ENCODE measurements at regions not wholly inside any gene's neighbourhood (a gene's known extent, or its start where the extent isn't known, plus 50 kb on each side); places are given as distances from the start of the nearest gene placed in this dataset.

DNA sequence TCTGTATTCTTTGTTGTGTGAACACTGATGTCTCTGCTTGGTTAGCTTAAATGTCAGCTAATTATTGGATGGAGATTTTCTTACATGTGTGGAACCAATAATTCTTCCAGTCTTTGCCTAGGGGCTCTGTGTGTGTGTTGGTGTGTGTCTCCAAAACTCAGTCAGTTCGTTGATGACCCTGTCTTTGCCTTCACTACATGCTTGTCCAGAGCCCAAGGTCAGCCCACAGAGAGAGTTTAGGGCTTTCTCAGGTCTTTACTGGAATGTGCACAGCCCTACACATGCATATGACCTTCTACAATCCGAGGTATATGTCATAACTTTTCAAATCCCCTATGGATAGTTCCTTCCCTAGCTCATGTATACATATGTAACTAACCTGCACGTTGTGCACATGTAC, 74.1 kb upstream of the LDAH start:
- WGBS, 2 donors (ENCODE audit: low coverage in 1 of 2): 50 to 64% methylated on average over 3 of the region's 3 CpGs
- Histone ChIP-seq H3K4me1 (no peaks in the 10 kb centered on the region), H3K36me3 (no peaks in the 10 kb centered on the region), H3K27me3 (no peaks in the 10 kb centered on the region), H3K4me3 (no peak overlapping the region), H3K27ac (no peak overlapping the region), H3K9me3 (peaks cover 0 to 5% (median 0%) of the 10 kb centered on the region in 3 donors)
- no peak for ATAC-seq
- no peak for TF ChIP-seq POLR2A (IDR thresholded peaks at IDR 0.05)
- no peak for TF ChIP-seq POLR2AphosphoS5 (IDR thresholded peaks at IDR 0.05)
- TF ChIP-seq, protein P1, sequence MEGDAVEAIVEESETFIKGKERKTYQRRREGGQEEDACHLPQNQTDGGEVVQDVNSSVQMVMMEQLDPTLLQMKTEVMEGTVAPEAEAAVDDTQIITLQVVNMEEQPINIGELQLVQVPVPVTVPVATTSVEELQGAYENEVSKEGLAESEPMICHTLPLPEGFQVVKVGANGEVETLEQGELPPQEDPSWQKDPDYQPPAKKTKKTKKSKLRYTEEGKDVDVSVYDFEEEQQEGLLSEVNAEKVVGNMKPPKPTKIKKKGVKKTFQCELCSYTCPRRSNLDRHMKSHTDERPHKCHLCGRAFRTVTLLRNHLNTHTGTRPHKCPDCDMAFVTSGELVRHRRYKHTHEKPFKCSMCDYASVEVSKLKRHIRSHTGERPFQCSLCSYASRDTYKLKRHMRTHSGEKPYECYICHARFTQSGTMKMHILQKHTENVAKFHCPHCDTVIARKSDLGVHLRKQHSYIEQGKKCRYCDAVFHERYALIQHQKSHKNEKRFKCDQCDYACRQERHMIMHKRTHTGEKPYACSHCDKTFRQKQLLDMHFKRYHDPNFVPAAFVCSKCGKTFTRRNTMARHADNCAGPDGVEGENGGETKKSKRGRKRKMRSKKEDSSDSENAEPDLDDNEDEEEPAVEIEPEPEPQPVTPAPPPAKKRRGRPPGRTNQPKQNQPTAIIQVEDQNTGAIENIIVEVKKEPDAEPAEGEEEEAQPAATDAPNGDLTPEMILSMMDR (IDR thresholded peaks at IDR 0.05): no peak
- no peak for TF ChIP-seq EP300 (IDR thresholded peaks at IDR 0.05)

DNA sequence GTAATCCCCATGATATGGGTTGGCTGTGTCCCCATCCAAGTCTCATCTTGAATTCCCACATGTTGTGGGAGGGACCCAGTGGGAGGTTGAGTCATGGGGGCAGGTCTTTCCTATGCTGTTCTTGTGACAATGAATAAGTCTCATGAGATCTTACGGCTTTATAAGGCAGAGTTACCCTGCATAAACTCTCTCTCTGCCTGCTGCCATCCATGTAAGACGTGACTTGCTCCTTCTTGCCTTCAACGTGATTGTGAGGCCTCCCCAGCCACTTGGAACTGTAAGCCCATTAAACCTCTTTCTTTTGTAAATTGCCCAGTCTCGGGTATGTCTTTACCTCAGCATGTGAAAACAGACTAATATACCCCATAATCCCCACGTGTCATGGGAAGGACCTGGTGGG, 61.9 kb upstream of the LDAH start:
- Histone ChIP-seq H3K27me3 (no peaks in the 10 kb centered on the region), H3K36me3 (no peaks in the 10 kb centered on the region), H3K9me3 (no peaks in the 10 kb centered on the region), H3K4me3 (no peak overlapping the region), H3K4me1 (no peaks in the 10 kb centered on the region), H3K27ac (no peak overlapping the region)
- TF ChIP-seq EP300 (IDR thresholded peaks at IDR 0.05) (no peak), POLR2A (IDR thresholded peaks at IDR 0.05) (no peak)
- TF ChIP-seq, protein P1 (IDR thresholded peaks at IDR 0.05): no peak
- no peak for ATAC-seq
- WGBS, 2 donors (ENCODE audit: low coverage in 1 of 2): 52 to 66% methylated on average over 4 of the region's 5 CpGs

DNA sequence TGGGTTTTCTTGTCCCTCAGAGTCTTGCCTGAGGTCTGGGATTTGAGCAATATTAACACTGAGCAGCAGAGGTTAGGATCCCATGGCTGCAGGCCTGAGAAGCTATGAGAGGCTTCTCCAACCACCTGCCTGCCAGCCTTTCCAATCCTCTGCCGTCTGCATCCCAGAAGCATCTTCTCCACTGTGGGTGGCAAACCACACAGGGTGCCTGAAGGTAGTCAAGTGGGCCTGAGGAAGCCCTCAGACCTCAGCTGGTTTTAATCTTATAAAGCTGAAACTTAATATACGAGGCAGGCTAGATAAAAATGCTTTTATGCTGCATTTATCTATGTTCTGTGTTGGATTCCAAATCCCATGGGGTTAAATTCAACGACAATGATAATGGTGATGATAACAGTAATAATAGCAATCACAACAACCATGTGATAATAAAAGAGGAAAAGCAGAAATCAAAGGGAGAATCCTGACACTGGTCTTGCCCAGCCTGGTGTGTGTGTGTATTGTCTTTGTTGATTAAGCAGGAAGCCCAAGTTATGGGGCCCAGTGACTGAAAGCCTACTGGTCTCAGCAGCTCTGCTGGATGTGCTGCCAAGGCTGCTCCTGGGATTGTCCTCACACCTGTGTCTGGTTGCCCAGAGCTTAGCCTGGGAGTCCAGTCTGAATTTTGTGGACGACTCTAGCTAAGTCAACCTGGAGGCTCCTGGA, 59.7 kb upstream of the LDAH start:
- H3K36me3 ChIP-seq: no peaks in the 10 kb centered on the region
- 25 to 60% methylated on average over 1 to 2 of the region's 4 CpGs for WGBS, 2 donors (ENCODE audit: low coverage in 1 of 2)
- no peaks in the 10 kb centered on the region for H3K27me3 ChIP-seq
- H3K9me3 ChIP-seq: no peaks in the 10 kb centered on the region
- no peak overlapping the region for H3K4me3 ChIP-seq
- no peak overlapping the region for H3K27ac ChIP-seq
- TF ChIP-seq POLR2A (IDR thresholded peaks at IDR 0.05) (no peak), EP300 (IDR thresholded peaks at IDR 0.05) (no peak), POLR2AphosphoS5 (IDR thresholded peaks at IDR 0.05) (no peak)
- TF ChIP-seq, protein P1 (IDR thresholded peaks at IDR 0.05): no peak
- no peak for ATAC-seq
- peaks cover 0 to 10% (median 4%) of the 10 kb centered on the region in 3 donors for H3K4me1 ChIP-seq

DNA sequence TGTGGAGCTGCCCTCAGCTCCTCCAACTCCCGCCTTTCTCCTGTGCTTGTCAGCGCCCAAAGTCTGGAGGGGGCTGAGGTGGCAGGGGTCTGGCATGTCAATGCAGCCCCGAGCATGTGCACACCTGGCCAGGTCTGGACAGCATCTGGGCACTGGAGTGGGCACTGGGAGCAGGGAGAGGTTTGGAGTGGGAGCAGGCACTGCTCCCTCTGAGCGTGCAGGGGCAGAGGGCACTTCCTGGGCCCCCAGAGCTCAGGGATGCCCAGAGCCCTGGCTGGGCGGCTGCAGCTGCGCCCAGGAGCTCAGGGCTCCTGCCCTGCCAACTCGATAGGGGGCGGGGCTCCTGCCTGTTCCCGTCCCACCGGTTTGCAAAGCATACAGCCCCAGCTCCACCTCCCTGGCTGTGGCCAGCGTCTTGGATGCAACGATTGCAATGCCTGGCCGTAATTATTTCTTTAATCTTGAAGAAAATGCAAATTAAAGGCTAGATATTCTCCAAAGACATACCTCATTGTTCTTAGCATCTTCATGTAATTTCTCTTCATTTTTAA, 57.4 kb upstream of the LDAH start:
- H3K27ac ChIP-seq: no peak overlapping the region
- no peaks in the 10 kb centered on the region for H3K36me3 ChIP-seq
- no peak overlapping the region for H3K4me3 ChIP-seq
- TF ChIP-seq, protein P1 (IDR thresholded peaks at IDR 0.05): no peak
- TF ChIP-seq POLR2A (IDR thresholded peaks at IDR 0.05): no peak
- TF ChIP-seq EP300 (IDR thresholded peaks at IDR 0.05): no peak
- no peak for TF ChIP-seq POLR2AphosphoS5 (IDR thresholded peaks at IDR 0.05)
- H3K4me1 ChIP-seq: peaks cover 0 to 13% (median 4%) of the 10 kb centered on the region in 3 donors
- no peak for ATAC-seq
- H3K9me3 ChIP-seq: no peaks in the 10 kb centered on the region
- WGBS, 2 donors (ENCODE audit: low coverage in 1 of 2): 73 to 100% methylated on average over 1 to 6 of the region's 13 CpGs
- H3K27me3 ChIP-seq: no peaks in the 10 kb centered on the region

DNA sequence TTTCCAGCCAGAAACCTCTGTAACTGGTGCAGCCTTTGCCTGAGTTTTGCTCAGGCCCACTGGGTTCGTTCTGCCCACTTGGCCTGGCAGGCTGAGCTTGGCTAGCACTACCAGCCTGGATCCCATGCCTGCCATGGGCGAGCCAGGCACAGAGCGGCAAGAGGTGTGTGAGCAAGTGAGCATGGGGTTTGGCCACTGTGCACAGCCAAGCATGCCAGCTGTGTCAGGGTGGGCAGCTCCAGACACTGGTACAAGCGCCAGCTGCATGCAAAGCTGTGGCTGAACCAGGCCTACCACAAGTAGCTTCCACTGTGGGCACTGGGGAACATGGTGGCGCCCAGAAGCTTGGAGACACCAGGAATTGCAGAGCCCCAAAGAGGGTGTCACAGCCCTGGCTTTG, 56.3 kb upstream of the LDAH start:
- Histone ChIP-seq H3K4me3 (no peak overlapping the region), H3K36me3 (no peaks in the 10 kb centered on the region), H3K4me1 (peaks cover 0 to 13% (median 4%) of the 10 kb centered on the region in 3 donors), H3K27ac (no peak overlapping the region), H3K27me3 (no peaks in the 10 kb centered on the region), H3K9me3 (no peaks in the 10 kb centered on the region)
- TF ChIP-seq POLR2A (IDR thresholded peaks at IDR 0.05) (no peak), EP300 (IDR thresholded peaks at IDR 0.05) (no peak), POLR2AphosphoS5 (IDR thresholded peaks at IDR 0.05) (no peak)
- TF ChIP-seq, protein P1 (IDR thresholded peaks at IDR 0.05): no peak
- no peak for ATAC-seq
- WGBS, 2 donors (ENCODE audit: low coverage in 1 of 2): 56% methylated on average over 1 of the region's 5 CpGs; no CpG with 5 or more reads in 1 of the 2 donors

All from gastroesophageal sphincter (tissue), 4 donors.